ENCODE measurements at regions not wholly inside any gene's neighbourhood (a gene's known extent, or its start where the extent isn't known, plus 50 kb on each side); places are given as distances from the start of the nearest gene placed in this dataset.

DNA sequence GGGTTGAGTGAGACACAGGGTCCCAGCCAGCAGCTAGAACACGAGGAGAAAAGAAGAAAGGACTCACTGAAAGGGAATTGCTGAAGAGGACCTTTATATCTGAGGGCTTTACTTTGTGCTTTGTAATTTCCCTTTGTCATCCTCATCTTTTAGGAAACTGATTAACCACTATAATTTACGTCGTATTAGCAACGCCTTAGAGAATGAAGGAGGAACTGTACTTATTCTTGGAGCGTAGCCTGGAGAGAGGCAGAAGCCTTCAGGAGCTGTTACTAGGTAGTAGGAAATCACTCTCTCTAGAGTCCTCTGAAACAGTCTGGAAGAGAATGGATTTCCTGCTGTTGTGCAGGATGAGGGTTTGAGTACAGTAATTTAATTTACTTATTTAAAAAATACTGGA is 101.0 kb upstream of the STEAP1B start:
- TF ChIP-seq, protein P1, sequence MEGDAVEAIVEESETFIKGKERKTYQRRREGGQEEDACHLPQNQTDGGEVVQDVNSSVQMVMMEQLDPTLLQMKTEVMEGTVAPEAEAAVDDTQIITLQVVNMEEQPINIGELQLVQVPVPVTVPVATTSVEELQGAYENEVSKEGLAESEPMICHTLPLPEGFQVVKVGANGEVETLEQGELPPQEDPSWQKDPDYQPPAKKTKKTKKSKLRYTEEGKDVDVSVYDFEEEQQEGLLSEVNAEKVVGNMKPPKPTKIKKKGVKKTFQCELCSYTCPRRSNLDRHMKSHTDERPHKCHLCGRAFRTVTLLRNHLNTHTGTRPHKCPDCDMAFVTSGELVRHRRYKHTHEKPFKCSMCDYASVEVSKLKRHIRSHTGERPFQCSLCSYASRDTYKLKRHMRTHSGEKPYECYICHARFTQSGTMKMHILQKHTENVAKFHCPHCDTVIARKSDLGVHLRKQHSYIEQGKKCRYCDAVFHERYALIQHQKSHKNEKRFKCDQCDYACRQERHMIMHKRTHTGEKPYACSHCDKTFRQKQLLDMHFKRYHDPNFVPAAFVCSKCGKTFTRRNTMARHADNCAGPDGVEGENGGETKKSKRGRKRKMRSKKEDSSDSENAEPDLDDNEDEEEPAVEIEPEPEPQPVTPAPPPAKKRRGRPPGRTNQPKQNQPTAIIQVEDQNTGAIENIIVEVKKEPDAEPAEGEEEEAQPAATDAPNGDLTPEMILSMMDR (IDR thresholded peaks at IDR 0.05), result no peak
- TF ChIP-seq POLR2A (IDR thresholded peaks at IDR 0.05), result no peak
